ENCODE measurements at regions not wholly inside any gene's neighbourhood (a gene's known extent, or its start where the extent isn't known, plus 50 kb on each side); places are given as distances from the start of the nearest gene placed in this dataset.

GRCh38 chr6:165889636-165890403 lies 226.8 kb upstream of the PDE10A start:
- BruUV-seq (replicated peaks), result no TSS peak
- POLR2A ChIA-PET, result interaction anchor here (0.6 kb wide), 1 partner anchor 364 kb away, joined by 3 read pairs; no protein-coding TSS in a partner anchor

GRCh38 chr6:165886169-165886568 lies 223.1 kb upstream of the PDE10A start:
- intact Hi-C loops (cut with micrococcal nuclease; ENCODE audit: unreplicated experiment), result no loop called here
- TF ChIP-seq TCF7L2 (IDR thresholded peaks at IDR 0.05; ENCODE audit: low read depth, low read length) (no peak), POLR2AphosphoS5 (IDR thresholded peaks at IDR 0.05; ENCODE audit: low read depth, low read length) (no peak), SIN3A (IDR thresholded peaks at IDR 0.05; ENCODE audit: borderline replicate concordance, insufficient read depth, low read depth, low read length) (no peak)
- DNase-seq (ENCODE audit: low read depth, low spot score) (no peak), ATAC-seq (no peak)
- CTCF ChIA-PET, result interaction anchor here (1.8 kb wide), 1 partner anchor 211 kb away, joined by 16 read pairs; no protein-coding TSS in a partner anchor
- Histone ChIP-seq H3K4me3 (ENCODE audit: low read depth in 2 of 2, low read length in 2 of 2) (no peak overlapping the region), H3K36me3 (ENCODE audit: control insufficient read depth, insufficient read depth, low read length) (no peaks in the 10 kb centered on the region), H3K27ac (ENCODE audit: low read length) (no peak overlapping the region), H3K4me1 (ENCODE audit: control insufficient read depth, insufficient read depth, low read length) (no peaks in the 10 kb centered on the region), H3K9me3 (ENCODE audit: control insufficient read depth, insufficient read depth, low read depth, low read length) (no peaks in the 10 kb centered on the region), H3K27me3 (ENCODE audit: control insufficient read depth, insufficient read depth, low read length) (peaks cover 5% of the 10 kb centered on the region)
- POLR2A ChIA-PET, result interaction anchor here (0.7 kb wide), 1 partner anchor 200 kb away, joined by 9 read pairs; no protein-coding TSS in a partner anchor
- no TSS peak for BruUV-seq (replicated peaks)
- in situ Hi-C loops (cut with HindIII; ENCODE audit: low pct_unique_long_range_greater_than_20kb, low sequenced_read_pairs), result no loop called here

More at GRCh38 chr6:165889636-165890403, 226.8 kb upstream of the PDE10A start:
- H3K27me3 ChIP-seq (ENCODE audit: control insufficient read depth, insufficient read depth, low read length), result peaks cover 10% of the 10 kb centered on the region
- no peak overlapping the region for H3K4me3 ChIP-seq (ENCODE audit: low read depth in 2 of 2, low read length in 2 of 2)
- CTCF ChIA-PET, result interaction anchor here (0.6 to 1.7 kb wide), 4 partner anchors 14 to 218 kb away, joined by 3 to 6 read pairs (median 3); no protein-coding TSS in a partner anchor
- H3K9me3 ChIP-seq (ENCODE audit: control insufficient read depth, insufficient read depth, low read depth, low read length), result no peaks in the 10 kb centered on the region
- ATAC-seq (peak; percentile 79), DNase-seq (ENCODE audit: low read depth, low spot score) (no peak)
- intact Hi-C loops (cut with micrococcal nuclease; ENCODE audit: unreplicated experiment), result no loop called here
- no peaks in the 10 kb centered on the region for H3K36me3 ChIP-seq (ENCODE audit: control insufficient read depth, insufficient read depth, low read length)
- in situ Hi-C loops (cut with HindIII; ENCODE audit: low pct_unique_long_range_greater_than_20kb, low sequenced_read_pairs), result no loop called here
- H3K4me1 ChIP-seq (ENCODE audit: control insufficient read depth, insufficient read depth, low read length), result no peaks in the 10 kb centered on the region
- TF ChIP-seq SIN3A (IDR thresholded peaks at IDR 0.05; ENCODE audit: borderline replicate concordance, insufficient read depth, low read depth, low read length) (no peak), TCF7L2 (IDR thresholded peaks at IDR 0.05; ENCODE audit: low read depth, low read length) (no peak), CTCF (IDR thresholded peaks at IDR 0.05) (peak; percentile 80), POLR2AphosphoS5 (IDR thresholded peaks at IDR 0.05; ENCODE audit: low read depth, low read length) (no peak), REST (IDR thresholded peaks at IDR 0.05; ENCODE audit: insufficient read depth in 1 of 2, low read depth in 2 of 2, low read length in 1 of 2) (no peak)
- no peak overlapping the region for H3K27ac ChIP-seq (ENCODE audit: low read length)

Data from Panc1 (cell line).